GM18909 (cell line): ENCODE measurements at regions not wholly inside any gene's neighbourhood (a gene's known extent, or its start where the extent isn't known, plus 50 kb on each side); places are given as distances from the start of the nearest gene placed in this dataset.

Source experiments
- ATAC-seq: cut with Tn5 transposase; IDR thresholded peaks from one replicate; pipeline ENCODE4 v1.9.1; 2021; ENCODE audit warnings: mild to moderate bottlenecking; ENCODE audit not compliant: unreplicated experiment, poor library complexity

DNA sequence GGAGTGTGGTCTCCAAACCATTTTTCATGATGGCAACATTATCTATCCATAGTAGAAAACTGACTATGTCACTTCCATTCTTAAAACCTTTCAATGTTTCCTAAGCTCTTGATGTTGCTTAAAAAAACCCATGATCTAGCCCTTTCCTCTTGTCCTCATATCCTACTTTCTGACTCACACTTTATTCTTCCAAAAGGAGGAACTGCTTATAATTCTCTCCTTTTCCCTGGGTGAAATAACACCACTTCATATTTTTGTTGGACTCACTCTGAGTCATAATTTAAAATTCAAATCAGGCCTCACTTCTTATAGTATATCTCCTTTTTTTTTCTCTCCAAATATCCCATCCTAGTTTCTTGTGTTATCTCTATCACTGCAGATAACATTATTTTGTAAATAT, 513.9 kb downstream of the MAN2A1 start:
- ATAC-seq = no peak

DNA sequence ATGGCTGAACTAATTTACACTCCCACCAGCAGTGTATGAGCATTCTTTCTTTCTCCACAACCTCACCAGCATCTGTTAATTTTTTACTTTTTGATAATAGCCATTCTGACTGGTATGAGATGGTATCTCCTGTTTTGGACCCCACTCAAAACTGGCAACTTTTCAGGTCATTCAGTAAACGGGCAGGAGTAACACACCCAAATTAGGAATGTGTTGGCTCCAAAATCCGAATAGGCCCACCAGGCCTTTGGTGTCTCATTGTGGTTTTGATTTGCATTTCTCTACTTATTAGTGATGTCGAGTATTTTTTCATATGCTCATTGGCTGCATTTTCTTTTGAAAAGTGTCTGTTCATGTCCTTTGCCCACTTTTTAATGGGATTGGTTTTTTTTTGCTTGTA, 517.1 kb downstream of the TMEM232 start:
- no peak for ATAC-seq

DNA sequence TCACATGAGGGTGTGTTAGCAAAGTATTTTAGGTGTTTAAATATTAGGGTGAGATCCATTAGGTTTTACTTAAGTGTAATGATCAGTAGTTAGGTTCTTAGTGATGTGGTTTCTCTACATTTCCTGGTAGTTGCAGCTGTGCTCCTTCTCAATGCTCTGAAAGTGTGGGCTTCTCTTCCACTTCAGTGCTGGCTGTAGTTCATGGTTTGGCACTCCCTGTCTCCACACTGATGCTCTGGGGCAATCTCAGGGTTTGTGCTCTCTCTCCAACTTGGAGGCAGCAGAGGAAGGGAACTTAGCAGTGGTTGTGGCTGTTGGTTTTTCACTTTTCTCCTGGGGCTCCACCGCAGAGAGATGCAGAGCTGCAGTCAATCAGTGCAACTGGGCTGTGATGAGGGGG, 507.5 kb downstream of the TMEM232 start:
- ATAC-seq = no peak

DNA sequence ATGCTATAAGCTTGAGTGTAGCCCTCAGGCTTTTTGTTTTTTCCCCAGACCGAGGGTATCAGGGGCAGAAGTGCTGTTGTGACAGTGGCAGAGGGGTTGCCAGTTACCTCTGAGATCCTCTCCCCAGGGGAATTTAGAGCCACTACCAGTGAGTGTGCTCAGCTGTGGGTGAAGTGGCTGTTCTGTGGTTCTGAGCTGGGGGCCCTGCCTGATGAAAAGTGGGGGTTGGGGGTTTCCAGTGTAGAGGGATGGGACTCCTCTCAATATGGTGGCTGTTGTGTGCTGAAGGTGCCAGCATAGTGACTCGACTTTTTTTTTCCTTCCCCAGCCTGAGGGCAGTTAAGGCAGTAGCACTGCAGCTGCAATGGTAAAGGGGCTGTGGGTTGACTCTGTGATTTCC, 506.7 kb downstream of the TMEM232 start:
- no peak for ATAC-seq

DNA sequence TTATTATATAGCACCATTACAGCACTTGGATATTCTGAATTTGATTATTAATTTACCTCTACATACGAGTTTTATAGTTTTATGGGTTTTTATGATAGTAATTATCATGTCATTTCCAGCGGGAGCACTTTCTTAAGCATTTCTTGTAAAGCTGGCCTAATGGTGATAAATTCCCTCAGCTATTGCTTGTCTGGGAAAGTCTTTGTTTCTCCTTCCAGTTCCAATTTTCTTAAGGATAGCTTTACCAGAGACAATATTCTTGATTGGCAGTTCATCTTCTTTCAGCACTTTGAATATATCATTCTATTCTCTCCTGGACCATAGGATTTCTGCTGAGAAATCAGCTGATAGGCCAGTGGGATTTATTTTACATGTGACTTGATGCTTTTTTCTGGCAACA, 505.4 kb downstream of the TMEM232 start:
- ATAC-seq = no peak

DNA sequence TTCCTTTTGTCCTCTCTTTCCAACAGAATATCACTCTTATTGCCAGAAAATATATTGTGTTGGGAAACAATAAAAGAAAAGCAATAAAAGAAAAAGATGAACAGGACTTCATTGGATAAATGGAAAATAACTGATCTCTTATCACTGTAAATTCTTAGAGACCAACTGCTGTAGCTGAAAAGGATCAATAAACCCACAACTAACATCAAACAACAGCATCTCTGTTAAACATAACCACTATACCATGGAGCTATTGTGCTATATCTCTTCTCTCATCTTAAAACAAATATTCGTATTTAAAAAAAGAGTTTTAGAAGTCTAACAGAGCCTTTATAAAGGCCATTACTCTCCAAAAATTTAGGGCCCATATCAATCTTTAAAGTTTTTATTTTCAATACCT, 502.4 kb downstream of the TMEM232 start:
- no peak for ATAC-seq

DNA sequence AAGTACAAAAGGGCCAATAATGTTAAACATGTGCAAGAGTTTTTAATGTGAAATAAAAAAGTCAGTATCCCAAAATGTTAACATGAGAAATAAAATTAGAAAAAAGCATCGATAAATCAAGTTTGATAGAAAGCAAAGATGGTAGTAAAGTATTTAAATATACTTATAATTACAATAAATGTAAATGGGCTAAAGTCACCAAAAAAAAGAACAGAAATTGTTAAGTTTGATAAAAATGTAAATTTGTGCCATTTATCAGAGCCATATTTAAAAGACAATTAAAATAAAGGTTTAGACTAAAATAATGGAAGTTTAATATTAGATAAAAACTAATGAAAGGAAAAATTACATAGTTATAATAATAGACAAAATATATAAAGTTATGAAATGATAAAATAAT, 500.5 kb downstream of the TMEM232 start:
- ATAC-seq = no peak

DNA sequence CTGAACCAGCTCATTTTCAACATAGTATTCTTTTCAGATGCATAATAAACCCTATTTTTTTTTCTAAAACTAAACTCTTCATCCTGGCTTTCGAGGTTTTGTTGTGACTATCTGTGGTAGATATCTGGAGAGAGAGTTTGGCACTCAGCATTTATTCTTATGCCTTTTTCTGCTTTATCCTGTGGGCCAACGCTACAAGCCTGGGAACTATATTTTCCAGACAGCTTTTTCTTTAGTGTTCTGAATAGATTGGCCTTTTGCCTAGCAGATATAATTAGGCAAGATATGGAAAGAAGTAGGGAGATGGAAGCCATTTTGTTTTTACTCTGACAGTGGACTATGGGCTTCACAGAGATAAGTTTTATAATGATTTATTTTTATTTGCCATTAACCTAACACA, 486.7 kb downstream of the TMEM232 start:
- no peak for ATAC-seq

DNA sequence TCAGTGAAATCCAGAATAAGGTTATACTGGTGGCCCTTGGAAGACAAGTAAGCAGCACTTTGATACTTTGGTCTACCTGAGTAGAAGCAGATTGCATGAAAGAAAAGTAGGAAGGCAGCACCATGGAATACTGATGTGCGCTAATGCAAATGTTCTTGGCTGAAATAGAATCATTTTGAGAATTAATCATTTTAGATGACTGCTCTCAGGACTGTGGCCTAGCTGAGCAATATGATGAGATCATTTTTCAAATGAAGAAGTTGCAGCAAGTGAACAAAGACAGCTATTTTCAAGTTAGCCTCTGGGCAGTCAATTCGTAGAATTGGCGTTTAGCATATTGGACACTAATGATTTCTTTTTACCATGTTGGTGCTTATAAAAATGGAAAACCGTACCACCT, 483.5 kb downstream of the TMEM232 start:
- no peak for ATAC-seq

DNA sequence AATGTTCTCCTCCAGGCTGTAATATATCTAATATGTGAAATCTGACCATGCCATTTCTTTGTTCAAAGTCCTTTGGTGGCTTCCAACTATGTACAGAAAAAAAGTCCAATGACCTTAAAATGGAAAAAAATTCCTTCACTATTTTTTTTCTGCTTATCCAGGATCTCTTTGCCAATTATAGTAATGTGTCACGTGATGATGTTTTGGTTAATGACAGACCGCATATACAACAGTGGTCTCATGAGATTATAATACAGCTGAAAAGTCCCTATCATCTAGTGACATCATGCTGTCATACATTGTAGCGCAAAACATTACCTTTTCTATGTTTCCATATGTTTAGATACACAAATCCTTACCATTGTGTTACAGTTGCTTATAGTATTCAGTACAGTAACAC, 477.6 kb downstream of the TMEM232 start:
- no peak for ATAC-seq

DNA sequence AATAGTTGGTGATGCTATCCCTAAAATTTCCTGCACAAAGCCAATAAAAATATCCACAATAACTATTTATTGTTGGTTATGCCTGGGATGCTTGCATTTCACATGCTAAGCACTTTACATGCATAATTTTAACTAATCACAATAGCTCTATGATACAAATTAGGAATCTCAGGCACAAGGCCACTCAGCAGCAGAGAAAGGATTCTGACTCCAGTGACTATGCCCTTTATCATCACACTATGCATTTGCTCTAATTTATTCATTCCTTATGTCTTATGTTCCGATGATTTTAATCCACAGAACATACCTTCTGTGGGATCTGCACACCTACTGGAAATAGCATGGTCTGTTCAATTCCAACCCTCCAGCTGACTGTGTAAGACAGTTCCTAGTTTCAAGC, 476.1 kb downstream of the TMEM232 start:
- no peak for ATAC-seq

DNA sequence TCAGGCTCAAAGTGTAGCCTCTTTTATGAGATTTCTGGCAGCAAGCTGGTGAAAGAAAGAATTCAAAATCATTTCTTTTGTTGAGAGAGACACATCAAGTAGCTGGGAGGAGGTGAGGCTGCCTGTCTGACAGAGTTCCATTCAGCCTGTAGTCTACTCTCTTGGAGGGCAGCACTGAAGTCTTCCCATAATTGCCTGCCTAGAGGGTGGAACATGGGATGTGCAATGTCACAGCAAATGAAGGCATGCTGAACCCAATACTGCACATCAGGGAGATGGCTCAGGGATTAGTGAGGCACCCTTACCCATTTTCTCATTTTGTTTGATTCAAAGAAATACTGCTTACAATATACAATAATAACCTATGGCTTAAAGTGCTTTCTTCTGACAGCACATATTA, 475.7 kb downstream of the TMEM232 start:
- no peak for ATAC-seq

DNA sequence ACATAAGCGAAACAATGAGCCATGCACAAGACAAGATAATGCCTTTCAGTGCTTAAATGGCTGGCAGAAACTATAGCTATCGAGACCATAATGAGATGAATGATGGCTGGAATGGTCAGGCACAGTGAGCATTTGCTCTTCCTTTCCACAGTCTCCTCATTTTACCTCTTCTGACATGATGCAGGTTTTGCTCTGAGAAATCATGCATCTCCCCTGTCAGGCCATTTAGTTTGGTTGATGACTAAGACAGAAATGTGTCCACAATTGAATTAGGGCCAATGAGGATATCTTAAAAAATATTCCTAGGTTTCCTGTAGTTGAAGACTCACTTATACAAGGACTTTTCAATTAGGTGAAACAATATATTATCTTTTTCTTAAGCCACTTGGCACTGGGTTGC, 475.1 kb downstream of the TMEM232 start:
- no peak for ATAC-seq

DNA sequence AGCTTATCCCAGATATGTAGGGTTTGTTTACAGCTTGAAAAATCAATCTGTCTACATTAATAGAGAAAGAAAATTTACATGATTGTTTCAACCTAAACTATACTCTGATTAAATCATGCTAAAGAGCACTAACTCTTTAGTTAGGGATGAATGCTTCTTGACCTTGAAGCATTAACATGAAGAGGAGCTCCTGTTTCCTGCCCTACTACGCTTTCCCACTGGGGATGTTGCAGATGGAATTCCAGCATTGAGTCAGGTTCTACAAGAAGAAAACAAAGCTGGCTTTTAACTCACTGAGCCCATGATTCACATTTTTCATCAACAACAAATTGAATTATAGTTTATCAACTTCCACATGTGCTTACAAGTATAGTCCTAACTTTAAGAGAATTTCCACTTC, 471.3 kb downstream of the TMEM232 start:
- no peak for ATAC-seq

DNA sequence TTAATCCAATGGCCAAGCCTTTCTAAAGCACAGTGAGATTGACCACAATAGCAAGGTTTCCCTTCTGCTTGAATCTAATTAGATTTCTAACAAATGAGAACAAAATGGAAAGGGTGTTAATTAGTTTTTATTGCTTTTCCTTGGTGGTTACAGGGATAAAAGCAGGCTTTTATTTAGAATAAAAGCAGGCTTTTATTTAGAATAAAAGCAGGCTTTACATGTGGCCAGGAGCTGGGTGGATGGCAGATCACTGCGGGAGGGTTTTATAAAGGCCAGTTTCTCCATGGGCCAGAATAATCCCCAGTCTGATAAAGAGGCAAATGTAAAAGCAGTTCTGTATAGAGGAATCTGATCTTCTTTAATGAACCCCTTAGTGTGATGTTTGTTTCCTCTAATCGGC, 470.2 kb downstream of the TMEM232 start:
- no peak for ATAC-seq

DNA sequence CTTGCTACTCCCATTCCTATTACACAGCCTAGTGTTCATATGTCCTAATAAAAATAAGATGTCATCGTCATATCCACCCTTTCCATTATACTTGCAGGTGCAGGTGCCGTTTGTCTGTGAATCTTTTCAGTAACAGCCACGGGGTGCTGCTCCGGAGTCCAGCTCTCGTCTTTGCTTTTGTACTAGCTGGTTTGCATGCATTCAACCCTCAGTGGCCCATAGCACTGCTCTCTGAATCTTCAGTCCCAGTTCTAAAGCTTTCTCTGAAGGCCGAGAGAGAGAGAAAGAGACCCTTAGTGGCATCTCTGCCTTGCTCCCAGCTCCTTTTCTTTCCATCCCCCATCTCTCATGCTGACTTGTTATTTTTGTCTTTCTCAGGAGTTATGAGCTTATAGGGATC, 468.5 kb downstream of the TMEM232 start:
- ATAC-seq = no peak

DNA sequence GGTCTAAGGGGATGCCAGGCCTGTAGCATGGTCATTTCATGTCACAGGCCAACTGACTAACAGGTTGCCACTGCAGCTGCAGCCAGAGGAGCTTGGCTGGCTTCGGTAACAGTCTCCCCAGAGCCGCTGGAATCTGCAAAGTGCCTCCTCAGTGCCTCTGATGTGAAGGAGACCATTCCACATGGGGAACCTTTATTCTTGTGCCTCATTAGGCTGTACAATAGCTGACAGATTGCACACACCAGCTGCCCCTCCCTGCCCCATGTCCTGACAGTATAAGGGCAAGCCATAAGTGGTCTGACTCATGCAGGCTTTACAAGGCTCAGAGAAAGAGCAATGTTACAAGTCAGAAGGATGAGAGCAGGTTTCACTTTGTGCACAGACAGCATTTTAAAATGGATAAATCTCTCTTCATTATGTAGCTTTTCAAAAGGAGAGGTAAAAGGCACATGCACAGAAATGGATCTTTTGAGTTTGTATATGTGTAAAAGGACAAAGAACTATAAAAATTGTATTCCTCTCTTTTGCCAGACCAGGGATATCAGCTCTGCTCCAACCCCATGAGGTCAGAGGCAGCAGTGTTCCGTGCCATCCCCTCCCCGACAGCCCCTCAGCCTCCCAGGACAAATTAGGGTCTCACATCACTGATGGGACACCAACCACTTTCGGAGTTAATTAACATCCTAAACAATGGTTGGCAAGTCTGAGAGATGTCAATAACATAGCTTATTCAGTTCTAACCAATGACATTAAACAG, 467.8 kb downstream of the TMEM232 start:
- no peak for ATAC-seq

DNA sequence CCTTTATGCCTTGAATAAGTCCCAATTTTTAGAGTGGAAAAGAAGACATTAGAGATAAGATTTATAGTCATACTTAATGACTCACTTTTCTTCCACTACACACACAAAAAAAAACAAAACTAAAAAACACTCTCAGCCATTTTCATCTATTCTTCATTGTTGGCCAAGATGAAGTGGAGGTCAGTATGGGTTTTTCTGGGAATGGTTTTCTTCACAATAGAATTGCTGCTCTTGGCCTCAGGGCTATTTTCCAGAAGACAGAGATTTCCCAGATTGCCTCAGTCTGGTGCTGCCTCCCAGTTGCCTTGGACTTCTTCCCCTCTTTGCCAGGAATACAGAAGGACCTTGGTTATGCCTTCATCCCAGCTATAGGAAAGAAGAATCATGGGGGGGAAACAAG, 463.7 kb downstream of the TMEM232 start:
- ATAC-seq = no peak

DNA sequence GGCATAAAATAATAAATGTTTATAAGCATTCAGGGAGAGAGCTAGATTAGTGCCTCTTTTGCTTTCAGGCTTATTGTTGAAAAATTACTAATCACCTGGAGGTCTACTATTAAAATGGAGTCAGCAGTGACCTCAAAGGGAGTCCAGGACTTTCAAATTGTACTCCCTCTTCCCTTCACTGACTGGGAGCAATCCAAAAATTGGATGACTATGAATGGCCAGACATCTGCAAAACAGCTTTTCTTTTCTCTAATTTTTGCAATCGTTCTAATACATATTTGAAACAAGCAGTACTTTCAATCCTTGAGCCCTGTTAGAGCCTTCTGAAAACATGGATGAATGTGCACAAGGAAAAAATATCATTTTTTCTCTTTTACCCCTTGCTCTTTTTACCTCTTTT, 461.8 kb downstream of the TMEM232 start:
- no peak for ATAC-seq

DNA sequence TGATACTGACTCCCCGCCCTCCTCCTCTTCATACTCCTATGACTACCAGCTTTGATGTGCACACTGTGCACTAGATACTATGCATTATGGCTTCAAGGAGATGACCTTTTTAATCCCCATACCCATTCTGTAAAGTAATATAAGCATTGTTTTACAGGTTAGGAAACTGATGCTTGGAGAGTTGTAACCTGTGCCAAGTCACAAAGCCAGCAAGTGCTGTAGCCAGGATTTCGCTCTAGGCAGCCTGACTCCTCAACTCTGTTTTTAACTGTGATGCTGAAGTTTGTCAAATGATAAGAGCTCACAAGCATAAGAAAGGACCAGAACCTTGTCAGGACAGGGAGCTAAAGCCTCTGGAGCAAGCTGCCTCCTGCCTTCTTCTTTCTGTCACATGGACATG, 461.3 kb downstream of the TMEM232 start:
- ATAC-seq = no peak

DNA sequence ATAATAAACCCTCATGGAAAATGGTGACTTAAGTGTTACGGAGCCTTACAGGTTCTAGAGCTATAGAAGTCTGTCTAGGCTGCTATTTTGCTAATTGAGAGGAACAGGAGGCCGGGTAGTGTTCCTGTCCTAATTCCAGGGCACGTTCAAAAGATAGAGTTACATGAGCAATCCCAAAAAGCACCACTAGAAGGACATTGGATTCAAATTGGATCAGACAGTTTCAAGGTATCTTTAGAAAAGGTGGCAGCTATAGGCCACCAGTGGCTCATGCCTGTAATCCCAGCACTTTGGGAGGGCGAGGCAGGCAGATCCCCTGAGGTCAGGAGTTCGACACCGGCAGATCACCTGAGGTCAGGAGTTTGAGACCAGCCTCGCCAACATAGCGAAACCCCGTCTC, 458.8 kb downstream of the TMEM232 start:
- ATAC-seq = no peak

DNA sequence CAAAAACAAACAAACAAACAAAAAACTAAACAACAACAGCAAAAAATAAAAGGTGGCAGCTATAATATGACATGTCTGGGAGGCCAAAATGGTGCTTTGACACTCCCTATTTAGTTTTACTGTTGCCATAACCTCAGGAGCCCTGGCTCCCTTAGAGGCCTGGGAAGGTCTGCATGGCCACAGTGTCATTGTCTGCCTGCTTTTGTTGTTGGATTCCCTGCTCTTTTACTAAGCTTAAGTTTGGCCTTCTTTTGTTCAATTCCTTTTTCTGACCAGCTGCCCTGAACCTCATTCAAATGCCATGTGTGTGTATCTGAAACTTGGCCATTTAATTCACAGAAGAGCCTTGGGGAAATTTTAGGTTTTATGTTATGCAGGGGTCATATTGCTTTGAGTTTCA, 458.2 kb downstream of the TMEM232 start:
- ATAC-seq = no peak

DNA sequence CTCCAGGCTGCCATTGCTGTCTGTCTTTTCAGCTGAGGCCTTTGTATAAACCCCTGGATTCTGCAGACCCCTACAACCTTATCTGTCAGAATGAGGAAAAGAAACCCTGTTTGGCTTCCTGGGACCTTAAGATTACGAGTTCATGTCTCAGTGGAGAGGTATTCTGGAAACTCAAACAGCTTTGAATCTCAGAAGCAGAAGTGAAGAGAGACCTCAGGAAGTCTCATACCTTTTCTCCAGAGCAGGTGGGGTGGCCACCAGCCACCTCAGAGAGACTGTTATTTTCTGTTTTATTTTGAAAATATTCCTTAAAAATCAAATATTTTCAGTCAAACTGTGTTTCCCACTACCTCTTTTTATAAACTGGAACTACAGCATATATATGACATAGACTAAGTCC, 457.5 kb downstream of the TMEM232 start:
- ATAC-seq = no peak
